ENCODE measurements at regions not wholly inside any gene's neighbourhood (a gene's known extent, or its start where the extent isn't known, plus 50 kb on each side); places are given as distances from the start of the nearest gene placed in this dataset.

DNA sequence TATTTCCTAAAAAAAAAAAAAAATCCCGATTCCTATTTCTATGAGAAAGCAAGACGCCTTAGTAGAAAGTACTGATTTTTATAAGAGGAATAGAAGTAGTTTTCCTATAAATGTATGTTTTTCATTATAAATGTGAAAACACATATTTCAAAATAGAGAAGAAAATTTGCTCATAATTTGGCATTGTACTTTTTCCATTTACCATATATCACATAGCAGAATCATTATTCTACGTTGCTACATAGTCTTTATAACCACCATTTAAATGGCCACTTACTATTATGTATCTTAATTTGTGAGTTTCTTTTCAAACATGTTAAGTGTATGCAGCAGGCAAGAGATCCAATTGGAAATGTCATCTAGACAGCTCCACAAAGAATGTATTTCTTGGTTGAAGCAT is 99.0 kb downstream of the CCDC34 start:
- TF ChIP-seq, protein P1, sequence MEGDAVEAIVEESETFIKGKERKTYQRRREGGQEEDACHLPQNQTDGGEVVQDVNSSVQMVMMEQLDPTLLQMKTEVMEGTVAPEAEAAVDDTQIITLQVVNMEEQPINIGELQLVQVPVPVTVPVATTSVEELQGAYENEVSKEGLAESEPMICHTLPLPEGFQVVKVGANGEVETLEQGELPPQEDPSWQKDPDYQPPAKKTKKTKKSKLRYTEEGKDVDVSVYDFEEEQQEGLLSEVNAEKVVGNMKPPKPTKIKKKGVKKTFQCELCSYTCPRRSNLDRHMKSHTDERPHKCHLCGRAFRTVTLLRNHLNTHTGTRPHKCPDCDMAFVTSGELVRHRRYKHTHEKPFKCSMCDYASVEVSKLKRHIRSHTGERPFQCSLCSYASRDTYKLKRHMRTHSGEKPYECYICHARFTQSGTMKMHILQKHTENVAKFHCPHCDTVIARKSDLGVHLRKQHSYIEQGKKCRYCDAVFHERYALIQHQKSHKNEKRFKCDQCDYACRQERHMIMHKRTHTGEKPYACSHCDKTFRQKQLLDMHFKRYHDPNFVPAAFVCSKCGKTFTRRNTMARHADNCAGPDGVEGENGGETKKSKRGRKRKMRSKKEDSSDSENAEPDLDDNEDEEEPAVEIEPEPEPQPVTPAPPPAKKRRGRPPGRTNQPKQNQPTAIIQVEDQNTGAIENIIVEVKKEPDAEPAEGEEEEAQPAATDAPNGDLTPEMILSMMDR (IDR thresholded peaks at IDR 0.05), result no peak
- no peaks in the 10 kb centered on the region for H3K36me3 ChIP-seq
- no peak for DNase-seq
- no peaks in the 10 kb centered on the region for H3K4me1 ChIP-seq
- intact Hi-C loops (cut with DNase I), result no loop called here
- no peaks in the 10 kb centered on the region for H3K9me3 ChIP-seq
- no peak overlapping the region for H3K4me3 ChIP-seq
- ATAC-seq, result no peak
- H3K27me3 ChIP-seq, result no peaks in the 10 kb centered on the region
- no peak overlapping the region for H3K27ac ChIP-seq

DNA sequence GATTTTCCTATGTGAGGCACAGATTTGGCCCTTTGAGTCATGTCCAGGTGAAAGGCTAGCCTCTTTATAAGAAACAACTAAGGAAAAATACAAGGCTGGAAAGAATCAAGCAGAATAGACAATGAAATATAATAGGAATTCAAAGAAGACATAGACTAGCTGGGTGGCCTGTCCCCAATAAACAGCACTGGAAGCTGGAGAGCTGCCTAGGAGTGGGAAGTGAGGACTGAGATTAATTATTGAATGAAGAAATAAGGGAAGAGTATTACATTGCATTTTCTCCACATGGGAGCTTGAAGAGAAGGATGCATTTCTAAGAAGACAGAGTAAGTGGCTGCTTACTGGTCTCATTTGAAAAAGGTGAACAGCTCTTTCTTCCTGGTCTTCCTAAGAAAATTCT is 100.0 kb downstream of the CCDC34 start:
- Histone ChIP-seq H3K9me3 (no peaks in the 10 kb centered on the region), H3K27ac (no peak overlapping the region), H3K4me1 (no peaks in the 10 kb centered on the region), H3K27me3 (no peaks in the 10 kb centered on the region), H3K36me3 (no peaks in the 10 kb centered on the region), H3K4me3 (no peak overlapping the region)
- ATAC-seq, result no peak
- no peak for DNase-seq
- TF ChIP-seq, protein P1 (IDR thresholded peaks at IDR 0.05), result no peak
- intact Hi-C loops (cut with DNase I), result no loop called here

GRCh38 chr11:27255447-27255828 is 107.6 kb downstream of the CCDC34 start:
- ATAC-seq (no peak), DNase-seq (no peak)
- H3K4me3 ChIP-seq, result no peak overlapping the region
- TF ChIP-seq, protein P1 (IDR thresholded peaks at IDR 0.05), result no peak
- no peaks in the 10 kb centered on the region for H3K9me3 ChIP-seq
- no peaks in the 10 kb centered on the region for H3K27me3 ChIP-seq
- no peak overlapping the region for H3K27ac ChIP-seq
- intact Hi-C loops (cut with DNase I), result no loop called here
- H3K36me3 ChIP-seq, result no peaks in the 10 kb centered on the region
- H3K4me1 ChIP-seq, result no peaks in the 10 kb centered on the region

DNA sequence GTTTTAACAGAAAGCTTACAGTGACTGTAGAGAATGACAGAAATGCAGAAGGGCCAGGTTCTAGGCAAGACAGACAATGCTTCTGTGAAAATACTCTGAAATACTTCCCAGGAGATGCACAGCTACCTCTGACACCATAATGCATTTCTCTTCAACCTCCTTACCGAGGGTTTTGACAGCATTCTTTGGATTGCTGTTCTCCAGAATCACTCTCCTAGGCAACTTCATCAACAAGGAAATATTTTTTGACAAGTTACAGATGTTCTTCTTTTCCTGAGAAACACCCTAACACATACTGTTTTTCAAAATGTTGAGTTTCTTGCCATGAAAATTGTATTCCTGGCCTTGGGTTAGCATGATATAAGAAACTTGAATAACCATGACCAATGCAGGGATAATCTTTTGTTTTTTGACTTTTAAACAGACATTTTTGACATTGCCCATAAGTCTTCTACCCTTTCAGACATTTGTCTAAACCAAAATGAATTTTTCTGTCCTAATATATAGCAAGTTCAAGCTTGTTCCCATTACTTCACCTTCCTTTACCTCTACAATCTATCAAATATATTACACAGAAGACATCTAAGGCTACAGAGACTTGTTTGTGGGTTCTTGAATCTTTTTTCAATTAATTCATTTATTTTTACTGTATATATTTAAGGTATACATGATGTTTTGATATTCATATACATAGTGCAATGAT is 108.1 kb downstream of the CCDC34 start:
- H3K4me3 ChIP-seq, result no peak overlapping the region
- H3K27ac ChIP-seq, result no peak overlapping the region
- H3K4me1 ChIP-seq, result no peaks in the 10 kb centered on the region
- no peaks in the 10 kb centered on the region for H3K9me3 ChIP-seq
- ATAC-seq (no peak), DNase-seq (no peak)
- H3K27me3 ChIP-seq, result no peaks in the 10 kb centered on the region
- intact Hi-C loops (cut with DNase I), result no loop called here
- H3K36me3 ChIP-seq, result no peaks in the 10 kb centered on the region
- TF ChIP-seq, protein P1 (IDR thresholded peaks at IDR 0.05), result no peak

- TF ChIP-seq, protein P1 (IDR thresholded peaks at IDR 0.05), result no peak
- H3K4me3 ChIP-seq, result no peak overlapping the region
- no peak overlapping the region for H3K27ac ChIP-seq
- no peaks in the 10 kb centered on the region for H3K27me3 ChIP-seq
- H3K9me3 ChIP-seq, result no peaks in the 10 kb centered on the region
- ATAC-seq (no peak), DNase-seq (no peak)
- H3K4me1 ChIP-seq, result peaks cover under 1% of the 10 kb centered on the region
- intact Hi-C loops (cut with DNase I), result no loop called here
- no peaks in the 10 kb centered on the region for H3K36me3 ChIP-seq
Measured at GRCh38 chr11:27253224-27253623, 109.8 kb downstream of the CCDC34 start.

Data from upper lobe of right lung (tissue), 1 donor.